ENCODE measurements at regions not wholly inside any gene's neighbourhood (a gene's known extent, or its start where the extent isn't known, plus 50 kb on each side); places are given as distances from the start of the nearest gene placed in this dataset.

GRCh38 chr4:3671571-3672464 is 94.4 kb upstream of the ADRA2C start:
- Histone ChIP-seq H3K4me3 (ENCODE audit: low read depth, low read length) (no peak overlapping the region), H3K9me3 (no peaks in the 10 kb centered on the region), H3K27me3 (no peaks in the 10 kb centered on the region), H3K4me1 (no peaks in the 10 kb centered on the region), H3K36me3 (no peaks in the 10 kb centered on the region)
- DNase-seq = no peak
- TF ChIP-seq CTCF (IDR thresholded peaks at IDR 0.05; ENCODE audit: low read depth, low read length) = no peak

- TF ChIP-seq CTCF (IDR thresholded peaks at IDR 0.05; ENCODE audit: low read depth, low read length) = no peak
- no peak for DNase-seq
- no peaks in the 10 kb centered on the region for H3K27me3 ChIP-seq
- H3K4me1 ChIP-seq = no peaks in the 10 kb centered on the region
- H3K36me3 ChIP-seq = no peaks in the 10 kb centered on the region
- H3K4me3 ChIP-seq (ENCODE audit: low read depth, low read length) = no peak overlapping the region
- no peaks in the 10 kb centered on the region for H3K9me3 ChIP-seq
These were observed 95.4 kb upstream of the ADRA2C start for GRCh38 chr4:3670521-3671519.

GRCh38 chr4:3669553-3669949 is 96.6 kb upstream of the ADRA2C start:
- H3K36me3 ChIP-seq = no peaks in the 10 kb centered on the region
- H3K27me3 ChIP-seq = no peaks in the 10 kb centered on the region
- no peak for TF ChIP-seq CTCF (IDR thresholded peaks at IDR 0.05; ENCODE audit: low read depth, low read length)
- no peak overlapping the region for H3K4me3 ChIP-seq (ENCODE audit: low read depth, low read length)
- no peaks in the 10 kb centered on the region for H3K4me1 ChIP-seq
- DNase-seq = no peak
- no peaks in the 10 kb centered on the region for H3K9me3 ChIP-seq

- Histone ChIP-seq H3K4me1 (no peaks in the 10 kb centered on the region), H3K4me3 (ENCODE audit: low read depth, low read length) (no peak overlapping the region), H3K9me3 (no peaks in the 10 kb centered on the region), H3K27me3 (no peaks in the 10 kb centered on the region), H3K36me3 (no peaks in the 10 kb centered on the region)
- DNase-seq = no peak
- no peak for TF ChIP-seq CTCF (IDR thresholded peaks at IDR 0.05; ENCODE audit: low read depth, low read length)
These were observed 97.2 kb upstream of the ADRA2C start for GRCh38 chr4:3668825-3669552.

GRCh38 chr4:3667258-3667657 is 98.9 kb upstream of the ADRA2C start:
- Histone ChIP-seq H3K9me3 (no peaks in the 10 kb centered on the region), H3K4me1 (no peaks in the 10 kb centered on the region), H3K27me3 (no peaks in the 10 kb centered on the region), H3K36me3 (no peaks in the 10 kb centered on the region), H3K4me3 (ENCODE audit: low read depth, low read length) (no peak overlapping the region)
- DNase-seq = no peak
- TF ChIP-seq CTCF (IDR thresholded peaks at IDR 0.05; ENCODE audit: low read depth, low read length) = no peak
